Upper lobe of right lung (tissue), 1 donor: ENCODE measurements at regions not wholly inside any gene's neighbourhood (a gene's known extent, or its start where the extent isn't known, plus 50 kb on each side); places are given as distances from the start of the nearest gene placed in this dataset.

Experiments used
- ATAC-seq: fragments of 200-7000 bp; cut with Tn5 transposase; one replicate; pipeline ENCODE4 v1.9.1; 2020; ENCODE audit warnings: mild to moderate bottlenecking, moderate library complexity
- DNase-seq: peaks from one replicate; pipeline ENCODE4 v3.0.0-alpha.2; 2020
- H3K27ac ChIP-seq: fragments of 200-600 bp; one replicate; pipeline ENCODE4 v1.8.0; 2022
- H3K27me3 ChIP-seq: fragments of 200-600 bp; one replicate; pipeline ENCODE4 v1.8.0; 2022; ENCODE audit warnings: mild to moderate bottlenecking
- H3K36me3 ChIP-seq: fragments of 200-600 bp; one replicate; pipeline ENCODE4 v1.8.0; 2022
- H3K4me1 ChIP-seq: fragments of 200-600 bp; one replicate; pipeline ENCODE4 v1.8.0; 2022
- H3K4me3 ChIP-seq: fragments of 200-600 bp; one replicate; pipeline ENCODE4 v1.8.0; 2022; ENCODE audit warnings: mild to moderate bottlenecking
- H3K9me3 ChIP-seq: fragments of 200-600 bp; one replicate; pipeline ENCODE4 v1.8.0; 2022
- CTCF ChIP-seq: fragments of 200-600 bp; IDR thresholded peaks from one replicate; pipeline ENCODE4 v1.8.0; 2022; ENCODE audit warnings: antibody characterized with exemption
- intact Hi-C: fragments of 100-400 bp; cut with DNase I; formaldehyde crosslinking; loops from one replicate; pipeline ENCODE4 v1.11.0; 2022
- donor health status: DM: no; HTN: yes; CAD: no; lungs with severe emphysema.

GRCh38 chr4:14091531-14091930, 464.0 kb upstream of the BOD1L1 start:
- H3K27ac ChIP-seq, result no peak overlapping the region
- H3K9me3 ChIP-seq, result no peaks in the 10 kb centered on the region
- ATAC-seq (no peak), DNase-seq (no peak)
- no peak overlapping the region for H3K4me3 ChIP-seq
- intact Hi-C loops, result no loop called here
- TF ChIP-seq CTCF, result no peak
- no peaks in the 10 kb centered on the region for H3K36me3 ChIP-seq
- no peaks in the 10 kb centered on the region for H3K27me3 ChIP-seq
- H3K4me1 ChIP-seq, result peaks cover 3% of the 10 kb centered on the region

GRCh38 chr4:14091966-14092365, 464.4 kb upstream of the BOD1L1 start:
- no peak for ATAC-seq

GRCh38 chr4:14092741-14093140, 465.2 kb upstream of the BOD1L1 start:
- no peak for DNase-seq
- H3K27ac ChIP-seq, result no peak overlapping the region
- no peaks in the 10 kb centered on the region for H3K27me3 ChIP-seq
- intact Hi-C loops, result no loop called here
- H3K36me3 ChIP-seq, result no peaks in the 10 kb centered on the region
- ATAC-seq, result no peak
- peaks cover 3% of the 10 kb centered on the region for H3K4me1 ChIP-seq
- TF ChIP-seq CTCF, result no peak
- H3K4me3 ChIP-seq, result no peak overlapping the region
- H3K9me3 ChIP-seq, result no peaks in the 10 kb centered on the region

More at GRCh38 chr4:14091966-14092365, 464.4 kb upstream of the BOD1L1 start:
- Histone ChIP-seq H3K4me1 (peaks cover 3% of the 10 kb centered on the region), H3K9me3 (no peaks in the 10 kb centered on the region), H3K27me3 (no peaks in the 10 kb centered on the region), H3K4me3 (no peak overlapping the region), H3K27ac (no peak overlapping the region), H3K36me3 (no peaks in the 10 kb centered on the region)
- intact Hi-C loops, result no loop called here
- no peak for TF ChIP-seq CTCF
- DNase-seq, result no peak

GRCh38 chr4:14095831-14096230, 468.3 kb upstream of the BOD1L1 start:
- Histone ChIP-seq H3K27ac (no peak overlapping the region), H3K4me3 (no peak overlapping the region), H3K9me3 (no peaks in the 10 kb centered on the region), H3K4me1 (peaks cover 3% of the 10 kb centered on the region), H3K27me3 (no peaks in the 10 kb centered on the region), H3K36me3 (no peaks in the 10 kb centered on the region)
- ATAC-seq (no peak), DNase-seq (no peak)
- no peak for TF ChIP-seq CTCF
- intact Hi-C loops, result no loop called here

GRCh38 chr4:14096396-14096965, 469.0 kb upstream of the BOD1L1 start:
- no peaks in the 10 kb centered on the region for H3K36me3 ChIP-seq
- peaks cover 3% of the 10 kb centered on the region for H3K4me1 ChIP-seq
- ATAC-seq, result no peak
- no peak overlapping the region for H3K4me3 ChIP-seq
- no peak for TF ChIP-seq CTCF
- no peaks in the 10 kb centered on the region for H3K9me3 ChIP-seq
- intact Hi-C loops, result no loop called here
- no peak overlapping the region for H3K27ac ChIP-seq
- DNase-seq, result no peak
- H3K27me3 ChIP-seq, result no peaks in the 10 kb centered on the region

GRCh38 chr4:14100349-14100748, 472.8 kb upstream of the BOD1L1 start:
- Histone ChIP-seq H3K4me3 (no peak overlapping the region), H3K4me1 (peaks cover 3% of the 10 kb centered on the region), H3K9me3 (no peaks in the 10 kb centered on the region), H3K36me3 (no peaks in the 10 kb centered on the region), H3K27me3 (no peaks in the 10 kb centered on the region), H3K27ac (no peak overlapping the region)
- DNase-seq (no peak), ATAC-seq (no peak)
- intact Hi-C loops, result no loop called here
- TF ChIP-seq CTCF, result no peak
